ENCODE measurements at regions not wholly inside any gene's neighbourhood (a gene's known extent, or its start where the extent isn't known, plus 50 kb on each side); places are given as distances from the start of the nearest gene placed in this dataset.

DNA sequence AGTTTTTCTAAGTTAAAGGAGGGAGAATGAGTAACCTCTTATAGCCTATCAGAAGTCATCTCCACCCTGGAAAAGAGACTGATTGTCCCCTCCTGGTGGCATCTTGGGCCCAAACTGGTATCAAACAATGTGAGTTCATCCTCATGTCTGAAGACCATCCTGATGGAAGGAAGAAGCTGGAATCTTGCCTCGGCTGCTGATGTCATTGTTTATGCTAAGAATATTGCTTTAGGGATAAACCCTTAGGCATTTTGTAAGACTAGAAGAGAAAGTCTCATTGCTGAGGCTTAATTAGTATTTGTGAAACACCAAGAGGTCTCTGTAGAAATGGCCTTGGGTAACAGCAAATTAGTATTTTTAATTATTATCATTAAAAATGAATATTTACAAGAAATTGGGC lies 65.7 kb upstream of the KCNN2 start:
- TF ChIP-seq NFE2L2 (IDR thresholded peaks at IDR 0.05; ENCODE audit: low read depth, low read length) (no peak), CTCF (conservative IDR thresholded peaks at IDR 0.05; ENCODE audit: low read depth, low read length) (no peak), SMC3 (IDR thresholded peaks at IDR 0.05; ENCODE audit: low read depth, low read length) (no peak), BHLHE40 (IDR thresholded peaks at IDR 0.05; ENCODE audit: low read depth, low read length) (no peak), ELK1 (IDR thresholded peaks at IDR 0.05; ENCODE audit: borderline replicate concordance, low read depth, low read length) (no peak), POLR2A (IDR thresholded peaks at IDR 0.05; ENCODE audit: low read depth, low read length) (no peak), USF2 (IDR thresholded peaks at IDR 0.05; ENCODE audit: low read depth, low read length) (no peak), MXI1 (IDR thresholded peaks at IDR 0.05; ENCODE audit: borderline replicate concordance, low read depth, low read length) (no peak), RAD21 (IDR thresholded peaks at IDR 0.05; ENCODE audit: low read length) (no peak), MAZ (IDR thresholded peaks at IDR 0.05; ENCODE audit: borderline replicate concordance, low read depth, low read length) (no peak)
